SK-N-SH (cell line): ENCODE measurements at regions not wholly inside any gene's neighbourhood (a gene's known extent, or its start where the extent isn't known, plus 50 kb on each side); places are given as distances from the start of the nearest gene placed in this dataset.

Experiments used
- CTCF ChIA-PET: fragments of 300-600, 350-600 bp; formaldehyde crosslinking; extraction: SDS; loops from one replicate; lab custom pipeline; 2021; lab: Yijun Ruan, JAX
- POLR2A ChIA-PET: fragments of 350-600 bp; sonication (Branson Sonifier 250); formaldehyde crosslinking; extraction: SDS; loops from one replicate; lab custom pipeline; 2020; ENCODE audit warnings: antibody characterized with exemption, inconsistent platforms; lab: Yijun Ruan, JAX
- DNase-seq: peaks from one replicate; pipeline ENCODE4 v3.0.0; 2012
- H2AFZ ChIP-seq: fragments of 200-600 bp; sonication (generic); 2 replicates; pipeline ENCODE4 v1.8.1; 2016; ENCODE audit warnings: antibody characterized with exemption, mild to moderate bottlenecking, low read depth
- H3F3A ChIP-seq: fragments of 200-600 bp; sonication (generic); replicated peaks from 2 replicates; pipeline ENCODE3; 2016; ENCODE audit warnings: antibody characterized with exemption, mild to moderate bottlenecking; ENCODE audit not compliant: insufficient read depth
- H3K27ac ChIP-seq, 2 experiments: fragments of 200-500 bp in 1 of 2; fragments of 200-600 bp in 1 of 2; sonication (Bioruptor generic) in 1 of 2; sonication (generic), shearing (Covaris generic) in 1 of 2; 2 replicates each; pipeline versions ENCODE4 v1.5.1 to v1.6.1; 2014 to 2016; ENCODE audit warnings: low read depth in 2 of 2, inconsistent platforms in 1 of 2, low read length in 1 of 2, mild to moderate bottlenecking in 1 of 2, mixed read lengths in 1 of 2
- H3K27me3 ChIP-seq: fragments of 200-600 bp; sonication (generic), shearing (Covaris generic); 2 replicates; pipeline ENCODE4 v1.6.1; 2016; ENCODE audit warnings: mixed run types; ENCODE audit not compliant: insufficient read depth
- H3K36me3 ChIP-seq, 2 experiments: fragments of 200-500 bp in 1 of 2; fragments of 200-600 bp in 1 of 2; sonication (Bioruptor generic) in 1 of 2; sonication (generic) in 1 of 2; replicated peaks in 1 of 2; 2 replicates each; pipeline versions ENCODE3 to v1.5.1; 2014 to 2016; ENCODE audit warnings: low read length in 1 of 2, mild to moderate bottlenecking in 1 of 2; ENCODE audit not compliant: insufficient read depth in 2 of 2, control insufficient read depth in 1 of 2
- H3K4me1 ChIP-seq, 2 experiments: fragments of 200-500 bp in 1 of 2; fragments of 200-600 bp in 1 of 2; sonication (Bioruptor generic) in 1 of 2; sonication (generic), shearing (Covaris generic) in 1 of 2; 2 replicates each; pipeline versions ENCODE4 v1.5.1 to v1.6.1; 2014 to 2016; ENCODE audit warnings: low read depth in 1 of 2, low read length in 1 of 2, mixed run types in 1 of 2; ENCODE audit not compliant: insufficient read depth in 2 of 2, control insufficient read depth in 1 of 2
- H3K4me2 ChIP-seq: fragments of 200-600 bp; sonication (generic), shearing (Covaris generic); 2 replicates; pipeline ENCODE4 v1.6.1; 2017; ENCODE audit warnings: mixed run types
- H3K4me3 ChIP-seq, 2 experiments: fragments of 200-500 bp in 1 of 2; fragments of 200-600 bp in 1 of 2; sonication (Bioruptor generic) in 1 of 2; sonication (generic), shearing (Covaris generic) in 1 of 2; 2 replicates each; pipeline versions ENCODE4 v1.5.1 to v1.8.1; 2014 to 2016; ENCODE audit warnings: low read depth in 2 of 2, inconsistent platforms in 1 of 2, low read length in 1 of 2, mild to moderate bottlenecking in 1 of 2, mixed read lengths in 1 of 2, moderate library complexity in 1 of 2
- H3K79me2 ChIP-seq: fragments of 200-600 bp; sonication (generic); 2 replicates; pipeline ENCODE4 v1.8.1; 2017; ENCODE audit warnings: mild to moderate bottlenecking; ENCODE audit not compliant: insufficient read depth
- H3K9ac ChIP-seq: fragments of 200-600 bp; sonication (generic); 2 replicates; pipeline ENCODE4 v1.6.1; 2017; ENCODE audit warnings: mixed run types
- H3K9me2 ChIP-seq: fragments of 200-600 bp; sonication (generic); 2 replicates; pipeline ENCODE4 v1.6.1; 2017; ENCODE audit warnings: mixed run types
- H3K9me3 ChIP-seq: fragments of 200-600 bp; sonication (generic); 2 replicates; pipeline ENCODE4 v1.6.1; 2017; ENCODE audit warnings: mixed run types, mild to moderate bottlenecking, moderate library complexity
- H4K20me1 ChIP-seq: fragments of 200-600 bp; sonication (generic); 2 replicates; pipeline ENCODE4 v1.6.1; 2017; ENCODE audit warnings: mild to moderate bottlenecking, mixed run types; ENCODE audit not compliant: insufficient read depth
- CHD2 ChIP-seq: fragments of 150-350 bp; IDR thresholded peaks from 2 replicates; pipeline ENCODE4 v1.6.1; 2018; ENCODE audit warnings: low read length; ENCODE audit not compliant: partially characterized antibody
- FOSL2 ChIP-seq: IDR thresholded peaks from 2 replicates; pipeline ENCODE4 v1.4.0; 2012; ENCODE audit warnings: low read depth, mild to moderate bottlenecking, moderate library complexity, borderline replicate concordance
- FOXM1 ChIP-seq: IDR thresholded peaks from 2 replicates; pipeline ENCODE4 v1.4.0; 2012; ENCODE audit warnings: low read depth, mild to moderate bottlenecking
- GABPA ChIP-seq: IDR thresholded peaks from 2 replicates; pipeline ENCODE4 v1.4.0; 2012; ENCODE audit warnings: low read depth, mild to moderate bottlenecking
- GATA2 ChIP-seq: sonication (generic); formaldehyde crosslinking; IDR thresholded peaks from 2 replicates; pipeline ENCODE4 v1.5.0; 2020; ENCODE audit warnings: mild to moderate bottlenecking, missing genetic modification reagents
- MEF2A ChIP-seq: IDR thresholded peaks from 2 replicates; pipeline ENCODE4 v1.4.0; 2012; ENCODE audit warnings: low read depth, borderline replicate concordance
- SIN3A ChIP-seq: IDR thresholded peaks from 2 replicates; pipeline ENCODE4 v1.6.1; 2012; ENCODE audit warnings: low read depth, mild to moderate bottlenecking, low read length, moderate library complexity, borderline replicate concordance
- WGBS: methylation state at CpG from one replicate; pipeline ENCODE4 v1.1.6; 2017; ENCODE audit warnings: low lambda C conversion rate; 5-methylcytosine and 5-hydroxymethylcytosine counted together
- TF ChIP-seq, protein P1 (sequence below): IDR thresholded peaks from 2 replicates; pipeline ENCODE4 v1.4.0; 2012; ENCODE audit warnings: low read depth, borderline replicate concordance
- TF ChIP-seq, protein P2 (sequence below): IDR thresholded peaks from 2 replicates; pipeline ENCODE4 v1.6.1; 2012; ENCODE audit warnings: mild to moderate bottlenecking, low read depth, low read length, moderate library complexity
- TF ChIP-seq, protein P3 (sequence below): IDR thresholded peaks from 2 replicates; pipeline ENCODE4 v1.4.0; 2012; ENCODE audit warnings: low read depth, borderline replicate concordance

DNA sequence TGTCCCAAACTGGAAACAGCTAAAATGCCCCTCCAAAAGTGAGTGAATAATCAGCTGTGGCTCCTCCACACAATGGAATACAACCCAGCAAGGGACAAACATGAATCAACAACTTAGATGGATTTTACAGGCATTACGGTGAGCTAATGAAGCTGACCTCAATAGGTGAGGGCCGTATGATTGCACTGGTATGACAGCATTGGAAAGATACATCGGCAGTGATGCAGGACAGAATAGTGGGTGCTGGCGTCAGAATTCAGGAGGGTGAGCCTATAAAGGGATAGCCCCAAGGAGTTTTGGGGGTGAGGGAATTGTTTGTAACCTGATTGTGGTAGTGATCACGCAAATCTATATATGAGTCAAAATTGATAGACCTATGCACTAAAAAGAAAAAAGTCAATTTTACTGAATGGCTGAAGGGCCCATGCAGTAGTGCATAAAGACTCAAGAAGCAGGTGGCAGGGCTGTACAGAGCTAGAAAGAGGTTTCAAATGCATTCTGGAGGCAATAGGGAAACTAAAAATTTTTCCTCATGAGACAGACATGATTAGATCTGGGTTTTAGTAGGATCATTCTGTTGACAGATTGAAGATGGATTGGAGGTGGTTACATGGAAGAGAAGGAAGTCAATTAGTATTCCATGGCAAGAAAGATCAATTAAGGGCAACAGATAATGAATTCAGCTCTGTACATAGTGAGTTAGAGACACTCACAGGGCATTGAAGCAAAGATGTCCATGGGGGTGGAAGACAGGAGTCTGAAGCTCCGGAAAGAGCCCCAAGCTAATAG lies 90.8 kb downstream of the IRS2 start:
- no peak overlapping the region for H3K9ac ChIP-seq
- CTCF ChIA-PET = no interaction called here
- no peak for DNase-seq
- no peaks in the 10 kb centered on the region for H3K9me3 ChIP-seq
- H3K4me1 ChIP-seq = peaks cover 10 to 12% of the 10 kb centered on the region in 2 experiments; a peak in 3 of 4 replicates
- 93% methylated on average over 6 of the region's 6 CpGs for WGBS
- H4K20me1 ChIP-seq = peaks cover 7% of the 10 kb centered on the region; the same call in 1 of the 2 replicates
- H3K27me3 ChIP-seq = no peaks in the 10 kb centered on the region; the same call in 1 of the 2 replicates
- no peaks in the 10 kb centered on the region for H3K79me2 ChIP-seq
- no peak overlapping the region for H2AFZ ChIP-seq
- no peaks in the 10 kb centered on the region for H3K36me3 ChIP-seq
- H3F3A ChIP-seq = peaks cover 23% of the 10 kb centered on the region
- POLR2A ChIA-PET = no interaction called here
- no peak overlapping the region for H3K27ac ChIP-seq
- no peaks in the 10 kb centered on the region for H3K9me2 ChIP-seq
- TF ChIP-seq SIN3A = no peak
- H3K4me2 ChIP-seq = no peak overlapping the region
- H3K4me3 ChIP-seq = no peak overlapping the region

DNA sequence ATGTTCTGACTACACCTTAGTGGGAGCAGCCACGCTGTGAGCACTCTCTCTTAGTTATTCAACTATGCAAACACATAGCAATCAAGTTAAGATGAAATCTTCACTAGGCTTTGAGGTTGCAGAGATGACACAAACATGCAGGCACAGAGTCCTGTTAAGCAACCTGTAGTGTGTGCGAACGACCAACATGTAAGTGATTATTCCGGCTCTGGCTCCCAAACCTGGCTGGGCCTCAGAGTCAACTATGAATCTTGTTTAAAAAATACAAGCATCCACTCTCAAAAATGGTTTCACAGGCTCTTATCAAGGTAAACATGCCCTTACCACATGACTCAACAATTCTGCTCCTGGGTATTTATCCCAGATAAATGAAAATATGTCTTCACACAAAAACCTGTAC lies 91.4 kb downstream of the IRS2 start:
- H3F3A ChIP-seq = peaks cover 19% of the 10 kb centered on the region
- peaks cover 7% of the 10 kb centered on the region; the same call in 1 of the 2 replicates for H4K20me1 ChIP-seq
- 97% methylated on average over 4 of the region's 4 CpGs for WGBS
- no peaks in the 10 kb centered on the region for H3K79me2 ChIP-seq
- H3K9me2 ChIP-seq = no peaks in the 10 kb centered on the region
- no peak overlapping the region for H3K4me2 ChIP-seq
- no peaks in the 10 kb centered on the region; the same call in 1 of the 2 replicates for H3K27me3 ChIP-seq
- ChIA-PET CTCF (no interaction called here), POLR2A (no interaction called here)
- H3K9ac ChIP-seq = no peak overlapping the region
- H2AFZ ChIP-seq = no peak overlapping the region
- no peak for DNase-seq
- no peaks in the 10 kb centered on the region for H3K9me3 ChIP-seq
- H3K36me3 ChIP-seq = no peaks in the 10 kb centered on the region
- H3K27ac ChIP-seq = no peak overlapping the region; a peak in 1 of 4 replicates
- no peak for TF ChIP-seq GATA2 (CRISPR knock-in tag)
- no peak for TF ChIP-seq CHD2
- no peak for TF ChIP-seq FOXM1
- TF ChIP-seq MEF2A = no peak
- TF ChIP-seq, protein P1, sequence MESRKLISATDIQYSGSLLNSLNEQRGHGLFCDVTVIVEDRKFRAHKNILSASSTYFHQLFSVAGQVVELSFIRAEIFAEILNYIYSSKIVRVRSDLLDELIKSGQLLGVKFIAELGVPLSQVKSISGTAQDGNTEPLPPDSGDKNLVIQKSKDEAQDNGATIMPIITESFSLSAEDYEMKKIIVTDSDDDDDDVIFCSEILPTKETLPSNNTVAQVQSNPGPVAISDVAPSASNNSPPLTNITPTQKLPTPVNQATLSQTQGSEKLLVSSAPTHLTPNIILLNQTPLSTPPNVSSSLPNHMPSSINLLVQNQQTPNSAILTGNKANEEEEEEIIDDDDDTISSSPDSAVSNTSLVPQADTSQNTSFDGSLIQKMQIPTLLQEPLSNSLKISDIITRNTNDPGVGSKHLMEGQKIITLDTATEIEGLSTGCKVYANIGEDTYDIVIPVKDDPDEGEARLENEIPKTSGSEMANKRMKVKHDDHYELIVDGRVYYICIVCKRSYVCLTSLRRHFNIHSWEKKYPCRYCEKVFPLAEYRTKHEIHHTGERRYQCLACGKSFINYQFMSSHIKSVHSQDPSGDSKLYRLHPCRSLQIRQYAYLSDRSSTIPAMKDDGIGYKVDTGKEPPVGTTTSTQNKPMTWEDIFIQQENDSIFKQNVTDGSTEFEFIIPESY = no peak
- TF ChIP-seq, protein P2, sequence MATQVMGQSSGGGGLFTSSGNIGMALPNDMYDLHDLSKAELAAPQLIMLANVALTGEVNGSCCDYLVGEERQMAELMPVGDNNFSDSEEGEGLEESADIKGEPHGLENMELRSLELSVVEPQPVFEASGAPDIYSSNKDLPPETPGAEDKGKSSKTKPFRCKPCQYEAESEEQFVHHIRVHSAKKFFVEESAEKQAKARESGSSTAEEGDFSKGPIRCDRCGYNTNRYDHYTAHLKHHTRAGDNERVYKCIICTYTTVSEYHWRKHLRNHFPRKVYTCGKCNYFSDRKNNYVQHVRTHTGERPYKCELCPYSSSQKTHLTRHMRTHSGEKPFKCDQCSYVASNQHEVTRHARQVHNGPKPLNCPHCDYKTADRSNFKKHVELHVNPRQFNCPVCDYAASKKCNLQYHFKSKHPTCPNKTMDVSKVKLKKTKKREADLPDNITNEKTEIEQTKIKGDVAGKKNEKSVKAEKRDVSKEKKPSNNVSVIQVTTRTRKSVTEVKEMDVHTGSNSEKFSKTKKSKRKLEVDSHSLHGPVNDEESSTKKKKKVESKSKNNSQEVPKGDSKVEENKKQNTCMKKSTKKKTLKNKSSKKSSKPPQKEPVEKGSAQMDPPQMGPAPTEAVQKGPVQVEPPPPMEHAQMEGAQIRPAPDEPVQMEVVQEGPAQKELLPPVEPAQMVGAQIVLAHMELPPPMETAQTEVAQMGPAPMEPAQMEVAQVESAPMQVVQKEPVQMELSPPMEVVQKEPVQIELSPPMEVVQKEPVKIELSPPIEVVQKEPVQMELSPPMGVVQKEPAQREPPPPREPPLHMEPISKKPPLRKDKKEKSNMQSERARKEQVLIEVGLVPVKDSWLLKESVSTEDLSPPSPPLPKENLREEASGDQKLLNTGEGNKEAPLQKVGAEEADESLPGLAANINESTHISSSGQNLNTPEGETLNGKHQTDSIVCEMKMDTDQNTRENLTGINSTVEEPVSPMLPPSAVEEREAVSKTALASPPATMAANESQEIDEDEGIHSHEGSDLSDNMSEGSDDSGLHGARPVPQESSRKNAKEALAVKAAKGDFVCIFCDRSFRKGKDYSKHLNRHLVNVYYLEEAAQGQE = no peak
- no peak for TF ChIP-seq FOSL2
- TF ChIP-seq, protein P3, sequence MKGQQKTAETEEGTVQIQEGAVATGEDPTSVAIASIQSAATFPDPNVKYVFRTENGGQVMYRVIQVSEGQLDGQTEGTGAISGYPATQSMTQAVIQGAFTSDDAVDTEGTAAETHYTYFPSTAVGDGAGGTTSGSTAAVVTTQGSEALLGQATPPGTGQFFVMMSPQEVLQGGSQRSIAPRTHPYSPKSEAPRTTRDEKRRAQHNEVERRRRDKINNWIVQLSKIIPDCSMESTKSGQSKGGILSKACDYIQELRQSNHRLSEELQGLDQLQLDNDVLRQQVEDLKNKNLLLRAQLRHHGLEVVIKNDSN = no peak
- no peak for TF ChIP-seq GABPA
- H3K4me3 ChIP-seq = no peak overlapping the region
- H3K4me1 ChIP-seq = peaks cover 6 to 11% of the 10 kb centered on the region in 2 experiments; a peak in 3 of 4 replicates
